GM12891 (cell line): ENCODE measurements at regions not wholly inside any gene's neighbourhood (a gene's known extent, or its start where the extent isn't known, plus 50 kb on each side); places are given as distances from the start of the nearest gene placed in this dataset.

Experiments
- DNase-seq: peaks from one replicate; pipeline ENCODE4 v3.0.0; 2011; ENCODE audit warnings: low spot score; ENCODE audit not compliant: insufficient read length
- FAIRE-seq: peaks from 2 replicates; lab custom pipeline; 2011; peaks lifted over from hg19 to GRCh38; lab: Jason Lieb, UNC
- PAX5 ChIP-seq: IDR thresholded peaks from 2 replicates; pipeline ENCODE4 v1.6.1; 2011; ENCODE audit warnings: low read length, moderate library complexity, mild to moderate bottlenecking; ENCODE audit not compliant: insufficient read depth, severe bottlenecking
- POLR2A ChIP-seq: IDR thresholded peaks from 2 replicates; pipeline ENCODE4 v1.6.1; 2011; ENCODE audit warnings: low read depth, low read length, control low read depth
- POLR2AphosphoS5 ChIP-seq: IDR thresholded peaks from 2 replicates; pipeline ENCODE4 v1.6.1; 2011; ENCODE audit warnings: low read depth, low read length, control low read depth
- POU2F2 ChIP-seq: IDR thresholded peaks from 2 replicates; pipeline ENCODE4 v1.6.1; 2011; ENCODE audit warnings: low read depth, mild to moderate bottlenecking, control low read depth, low read length, moderate library complexity
- SPI1 ChIP-seq: IDR thresholded peaks from 2 replicates; pipeline ENCODE4 v1.6.1; 2011; ENCODE audit warnings: low read depth, low read length, control low read depth
- TAF1 ChIP-seq: IDR thresholded peaks from 2 replicates; pipeline ENCODE4 v1.6.1; 2011; ENCODE audit warnings: low read depth, low read length, control low read depth

DNA sequence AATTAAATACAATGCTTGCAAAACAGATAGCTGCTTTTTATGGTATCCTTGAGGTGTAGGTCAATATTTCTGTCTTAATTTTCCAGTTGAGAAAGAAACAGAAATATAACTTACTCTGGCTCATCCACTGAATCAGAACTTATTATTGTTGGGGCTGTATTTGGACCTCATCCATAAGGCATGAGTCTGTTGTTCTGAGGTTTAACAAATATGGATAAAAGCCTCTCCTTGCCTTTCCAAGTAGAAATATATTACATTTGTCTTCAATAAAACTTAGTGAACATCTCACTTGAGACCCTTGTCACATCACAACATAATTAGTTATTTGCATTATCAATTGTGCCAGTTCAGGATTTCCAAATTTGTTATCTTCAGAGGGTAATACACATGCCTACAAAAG is 525.8 kb downstream of the AGTPBP1 start:
- FAIRE-seq = no peak
- TF ChIP-seq TAF1 (no peak), SPI1 (no peak), POLR2AphosphoS5 (no peak), POLR2A (no peak), PAX5 (no peak), POU2F2 (no peak)
- DNase-seq = no peak

DNA sequence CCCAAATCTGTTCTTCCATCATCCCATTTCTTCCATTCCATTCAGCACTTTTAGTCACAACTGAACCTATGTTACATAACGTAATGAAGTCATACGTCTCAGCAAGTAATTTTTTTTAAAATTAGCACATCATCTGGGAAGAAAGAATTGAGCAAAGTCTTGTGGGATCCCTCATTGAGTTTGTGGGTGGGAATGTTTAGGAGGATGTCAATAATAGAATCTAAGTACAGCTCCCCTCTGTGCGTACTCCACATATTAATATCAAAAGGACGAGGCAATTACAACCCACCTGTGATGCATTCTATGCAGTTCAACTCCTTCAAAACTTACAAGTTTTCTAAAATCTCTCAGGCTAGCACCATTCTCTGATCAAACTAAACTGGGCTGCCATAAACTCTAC is 526.3 kb downstream of the AGTPBP1 start:
- DNase-seq (no peak), FAIRE-seq (no peak)
- TF ChIP-seq POU2F2 = no peak

DNA sequence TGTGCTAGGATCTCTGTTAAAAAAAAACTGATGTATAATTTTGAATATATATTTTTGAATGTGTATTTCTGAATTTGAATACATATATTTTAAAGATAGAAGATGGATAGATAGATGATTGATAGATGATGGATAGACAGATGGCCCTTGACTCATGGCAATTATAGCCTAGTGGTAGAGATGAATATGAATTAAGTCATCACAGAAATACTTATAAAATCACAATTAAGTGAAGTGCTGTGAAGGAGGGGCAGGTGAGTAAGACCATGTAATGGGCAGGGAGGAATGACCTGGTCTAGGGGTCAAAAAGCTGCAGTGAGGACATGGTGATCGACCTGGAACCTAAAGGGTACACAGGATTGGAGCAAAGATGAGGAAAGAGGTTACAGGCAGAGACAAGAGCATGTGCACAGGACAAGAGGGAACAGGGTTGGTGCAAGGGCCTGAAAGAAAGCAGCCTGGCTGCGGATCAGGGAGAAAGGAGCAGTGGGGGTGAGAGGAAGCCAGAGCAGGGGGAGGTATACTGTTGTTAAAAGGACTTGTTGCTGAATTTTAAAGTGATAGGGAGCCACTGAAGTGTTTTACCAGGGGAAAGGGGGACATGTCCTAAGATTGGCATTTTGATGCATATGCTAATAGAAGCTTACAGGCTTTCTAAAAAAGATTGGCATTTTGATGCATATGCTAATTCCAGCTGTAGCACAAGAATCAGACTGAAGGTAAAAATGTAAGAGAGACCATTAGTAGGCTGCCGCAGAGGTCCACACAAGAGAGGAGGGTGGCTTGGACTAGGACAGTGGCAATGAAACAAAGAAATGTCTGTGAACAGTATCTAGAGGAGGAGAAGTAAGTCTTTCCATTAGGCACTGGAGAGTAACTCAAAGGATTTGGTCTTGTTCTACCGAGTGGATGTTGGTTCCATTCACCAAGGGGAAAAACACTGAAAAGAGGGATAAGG is 527.8 kb downstream of the AGTPBP1 start:
- FAIRE-seq = no peak
- DNase-seq = no peak

DNA sequence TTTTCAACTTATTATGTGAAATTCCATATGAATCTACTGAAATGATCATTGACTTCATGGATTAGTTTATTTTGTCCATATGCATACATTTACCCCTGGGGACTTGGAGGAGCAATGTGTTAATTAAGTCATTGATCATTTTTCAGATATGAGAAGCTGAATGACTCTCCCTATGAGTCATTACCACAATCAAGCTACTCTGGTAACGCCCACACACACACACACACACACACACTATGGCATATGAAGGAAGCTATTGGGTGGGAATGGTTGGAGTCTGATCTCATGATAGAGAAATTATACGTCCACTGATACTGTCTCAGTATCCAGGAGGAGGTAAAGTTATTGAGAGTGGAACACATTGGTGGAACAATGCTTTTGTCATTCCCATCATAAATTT is 528.9 kb downstream of the AGTPBP1 start:
- FAIRE-seq (no peak), DNase-seq (no peak)
- TF ChIP-seq POLR2A = no peak
- TF ChIP-seq POU2F2 = no peak
- no peak for TF ChIP-seq SPI1

More for the DNA sequence above, 527.8 kb downstream of the AGTPBP1 start:
- no peak for TF ChIP-seq POLR2AphosphoS5

- no peak for DNase-seq
- no peak for FAIRE-seq
- no peak for TF ChIP-seq TAF1
- TF ChIP-seq SPI1 = no peak
- TF ChIP-seq POLR2A = no peak
- no peak for TF ChIP-seq POU2F2
- no peak for TF ChIP-seq POLR2AphosphoS5
- TF ChIP-seq PAX5 = no peak
Measured at GRCh38 chr9:85212209-85212608, 529.5 kb downstream of the AGTPBP1 start.

DNA sequence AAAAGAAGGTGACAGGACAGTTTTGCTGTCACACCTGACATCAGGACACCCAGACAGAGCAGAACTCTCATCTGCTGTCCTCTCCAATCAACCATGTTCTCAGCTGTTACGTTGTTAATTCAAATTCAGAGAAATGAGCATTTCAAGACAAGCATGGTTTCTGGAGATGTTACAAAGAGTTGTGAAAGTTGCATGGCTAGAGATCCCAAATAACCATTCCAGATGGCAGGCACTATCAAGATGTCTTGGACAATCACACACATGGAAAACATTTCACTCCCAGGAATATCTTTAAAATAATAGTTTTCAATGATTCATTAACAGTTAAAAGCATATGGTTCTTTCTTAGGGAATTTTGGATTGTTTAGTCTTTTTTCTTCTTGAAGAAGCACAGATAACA is 533.1 kb downstream of the AGTPBP1 start:
- DNase-seq = no peak
- no peak for FAIRE-seq
- TF ChIP-seq SPI1 (no peak), POLR2AphosphoS5 (no peak)

DNA sequence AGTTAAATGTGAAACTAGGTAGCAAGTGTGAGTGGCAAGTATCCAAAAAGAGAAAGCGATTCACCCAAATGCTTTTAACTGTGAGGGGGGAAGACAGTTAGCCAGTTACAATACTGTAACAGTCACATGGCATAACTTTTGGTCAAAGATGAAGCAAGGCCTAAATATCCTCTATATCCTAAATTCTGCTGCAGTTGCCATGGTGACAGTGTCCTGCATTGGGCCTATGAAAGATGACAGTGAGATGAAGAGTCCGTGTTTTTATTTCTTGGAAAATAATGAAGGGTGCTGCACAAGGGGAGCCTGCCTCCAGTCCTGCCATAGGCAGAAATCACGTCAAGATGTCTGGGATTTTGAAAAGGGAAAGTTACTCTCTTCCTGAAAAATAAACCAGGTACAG is 534.6 kb downstream of the NTRK2 start:
- TF ChIP-seq POLR2AphosphoS5 (no peak), TAF1 (no peak), POLR2A (no peak), SPI1 (no peak), PAX5 (no peak)
- DNase-seq (no peak), FAIRE-seq (no peak)

GRCh38 chr9:85202596-85202995 is 533.1 kb downstream of the NTRK2 start:
- FAIRE-seq (no peak), DNase-seq (no peak)
- TF ChIP-seq SPI1 (no peak), TAF1 (no peak), PAX5 (no peak), POLR2A (no peak), POU2F2 (no peak), POLR2AphosphoS5 (no peak)

GRCh38 chr9:85200726-85201404 is 531.3 kb downstream of the NTRK2 start:
- FAIRE-seq = no peak
- TF ChIP-seq POU2F2 = no peak
- TF ChIP-seq SPI1 = no peak
- no peak for DNase-seq

- TF ChIP-seq SPI1 (no peak), PAX5 (no peak)
- FAIRE-seq = no peak
- no peak for DNase-seq
Measured at GRCh38 chr9:85199866-85200495, 530.5 kb downstream of the NTRK2 start.
